ENCODE measurements at regions not wholly inside any gene's neighbourhood (a gene's known extent, or its start where the extent isn't known, plus 50 kb on each side); places are given as distances from the start of the nearest gene placed in this dataset.
"Not testable (repeated sequence)": the region's sequence is repeated elsewhere in the genome, so short reads cannot be mapped to it uniquely, and the experiment has no call there.

GRCh38 chr13:56187331-56187730, 953.4 kb upstream of the PRR20A start:
- no peak for DNase-seq (ENCODE audit: low read depth)

- not testable (repeated sequence) for DNase-seq (ENCODE audit: low read depth)
These were observed 952.1 kb upstream of the PRR20A start for GRCh38 chr13:56188582-56188981.

- no peak for DNase-seq (ENCODE audit: low read depth)
These were observed 951.3 kb upstream of the PRR20A start for GRCh38 chr13:56189439-56189838.

GRCh38 chr13:56189978-56190377, 950.7 kb upstream of the PRR20A start:
- no peak for DNase-seq (ENCODE audit: low read depth)

- no peak for DNase-seq (ENCODE audit: low read depth)
These were observed 942.4 kb upstream of the PRR20A start for GRCh38 chr13:56198350-56198749.

GRCh38 chr13:56201834-56202233, 938.9 kb upstream of the PRR20A start:
- no peak for DNase-seq (ENCODE audit: low read depth)

- DNase-seq (ENCODE audit: low read depth), result no peak
These were observed 924.5 kb upstream of the PRR20A start for GRCh38 chr13:56216221-56216620.

GRCh38 chr13:56247692-56248091, 893.0 kb upstream of the PRR20A start:
- no peak for DNase-seq (ENCODE audit: low read depth)

- DNase-seq (ENCODE audit: low read depth), result no peak
These were observed 869.0 kb upstream of the PRR20A start for GRCh38 chr13:56271686-56272085.

- DNase-seq (ENCODE audit: low read depth), result no peak
These were observed 857.4 kb upstream of the PRR20A start for GRCh38 chr13:56283262-56283828.

GRCh38 chr13:56299650-56300049, 841.1 kb upstream of the PRR20A start:
- no peak for DNase-seq (ENCODE audit: low read depth)

GRCh38 chr13:56314765-56315164, 826.0 kb upstream of the PRR20A start:
- no peak for DNase-seq (ENCODE audit: low read depth)

- no peak for DNase-seq (ENCODE audit: low read depth)
These were observed 822.9 kb upstream of the PRR20A start for GRCh38 chr13:56317841-56318240.

- no peak for DNase-seq (ENCODE audit: low read depth)
These were observed 808.0 kb upstream of the PRR20A start for GRCh38 chr13:56332671-56333070.

- DNase-seq (ENCODE audit: low read depth), result no peak
These were observed 804.9 kb upstream of the PRR20A start for GRCh38 chr13:56335775-56336174.

GRCh38 chr13:56338421-56338820, 802.3 kb upstream of the PRR20A start:
- DNase-seq (ENCODE audit: low read depth), result no peak

GRCh38 chr13:56347014-56347413, 793.7 kb upstream of the PRR20A start:
- no peak for DNase-seq (ENCODE audit: low read depth)

GRCh38 chr13:56349866-56350265, 790.9 kb upstream of the PRR20A start:
- DNase-seq (ENCODE audit: low read depth), result no peak

GRCh38 chr13:56351041-56351440, 789.7 kb upstream of the PRR20A start:
- DNase-seq (ENCODE audit: low read depth), result no peak

GRCh38 chr13:56352361-56352760, 788.4 kb upstream of the PRR20A start:
- no peak for DNase-seq (ENCODE audit: low read depth)

- no peak for DNase-seq (ENCODE audit: low read depth)
These were observed 787.8 kb upstream of the PRR20A start for GRCh38 chr13:56352901-56353300.

- no peak for DNase-seq (ENCODE audit: low read depth)
These were observed 784.0 kb upstream of the PRR20A start for GRCh38 chr13:56356690-56357089.

- no peak for DNase-seq (ENCODE audit: low read depth)
These were observed 762.2 kb upstream of the PRR20A start for GRCh38 chr13:56378566-56378965.

GRCh38 chr13:56393549-56393948, 747.2 kb upstream of the PRR20A start:
- DNase-seq (ENCODE audit: low read depth), result no peak

- no peak for DNase-seq (ENCODE audit: low read depth)
These were observed 744.4 kb upstream of the PRR20A start for GRCh38 chr13:56396318-56396717.

Measured in RPMI7951 (cell line).